GM12892 (cell line): ENCODE measurements at regions not wholly inside any gene's neighbourhood (a gene's known extent, or its start where the extent isn't known, plus 50 kb on each side); places are given as distances from the start of the nearest gene placed in this dataset.

Experiments used
- POLR2A ChIP-seq: IDR thresholded peaks from 2 replicates; pipeline ENCODE4 v1.6.1; 2011; ENCODE audit warnings: low read depth, low read length, control low read depth
- POLR2AphosphoS5 ChIP-seq: IDR thresholded peaks from 2 replicates; pipeline ENCODE4 v1.6.1; 2011; ENCODE audit warnings: low read depth, low read length, control low read depth
- TAF1 ChIP-seq: IDR thresholded peaks from 2 replicates; pipeline ENCODE4 v1.6.1; 2011; ENCODE audit warnings: low read depth, mild to moderate bottlenecking, control low read depth, low read length, borderline replicate concordance

- TF ChIP-seq POLR2AphosphoS5 (no peak), POLR2A (no peak), TAF1 (no peak)
Observed at GRCh38 chr14:38553586-38553985, 297.7 kb upstream of the CLEC14A start.
